GM23338 (cell line): ENCODE measurements at regions not wholly inside any gene's neighbourhood (a gene's known extent, or its start where the extent isn't known, plus 50 kb on each side); places are given as distances from the start of the nearest gene placed in this dataset.

Source experiments
- ATAC-seq: fragments of 200-7000 bp; cut with Tn5 transposase; 3 replicates; pipeline ENCODE4 v1.9.1; 2020
- DNase-seq: peaks from one replicate; pipeline ENCODE4 v3.0.0-alpha.2; 2015; ENCODE audit warnings: low spot score
- H2AFZ ChIP-seq: fragments of 200-600 bp; sonication (generic); 2 replicates; pipeline ENCODE4 v1.8.0; 2016; ENCODE audit warnings: antibody characterized with exemption, mild to moderate bottlenecking, moderate library complexity
- H3F3A ChIP-seq: fragments of 200-600 bp; sonication (generic); replicated peaks from 2 replicates; pipeline ENCODE4 v1.8.0; 2017; ENCODE audit warnings: antibody characterized with exemption, mixed run types, low read depth
- H3K27ac ChIP-seq: fragments of 200-600 bp; sonication (generic); 2 replicates; pipeline ENCODE4 v1.6.1; 2016; ENCODE audit warnings: low read depth
- H3K27me3 ChIP-seq: fragments of 200-600 bp; sonication (generic); 2 replicates; pipeline ENCODE4 v1.8.0; 2016; ENCODE audit warnings: mild to moderate bottlenecking, mixed run types, moderate library complexity; ENCODE audit not compliant: insufficient read depth
- H3K36me3 ChIP-seq: fragments of 200-600 bp; sonication (generic); 2 replicates; pipeline ENCODE4 v1.8.0; 2016; ENCODE audit warnings: mild to moderate bottlenecking; ENCODE audit not compliant: insufficient read depth
- H3K4me1 ChIP-seq: fragments of 200-600 bp; sonication (generic); 2 replicates; pipeline ENCODE4 v1.8.0; 2016; ENCODE audit warnings: mild to moderate bottlenecking, moderate library complexity; ENCODE audit not compliant: insufficient read depth
- H3K4me2 ChIP-seq: fragments of 200-600 bp; sonication (generic); 2 replicates; pipeline ENCODE4 v1.7.1; 2017; ENCODE audit warnings: mixed run types
- H3K4me3 ChIP-seq: fragments of 200-600 bp; sonication (generic); 2 replicates; pipeline ENCODE4 v1.6.1; 2016; ENCODE audit warnings: mixed run types
- H3K79me2 ChIP-seq: fragments of 200-600 bp; sonication (generic); replicated peaks from 2 replicates; pipeline ENCODE4 v1.8.0; 2017; ENCODE audit warnings: mild to moderate bottlenecking; ENCODE audit not compliant: insufficient read depth
- H3K9me2 ChIP-seq: fragments of 200-600 bp; sonication (generic); 2 replicates; pipeline ENCODE4 v1.8.0; 2017; ENCODE audit not compliant: insufficient read depth
- H4K20me1 ChIP-seq: fragments of 200-600 bp; sonication (generic); replicated peaks from 2 replicates; pipeline ENCODE4 v1.8.0; 2017; ENCODE audit warnings: mild to moderate bottlenecking; ENCODE audit not compliant: insufficient read depth
- H3K27ac Mint-ChIP-seq: 2 replicates; pipeline ENCODE4 v1.8.0; 2020; ENCODE audit warnings: inconsistent platforms, mild to moderate bottlenecking, moderate library complexity, mixed read lengths
- H3K27me3 Mint-ChIP-seq: 3 replicates; pipeline ENCODE4 v1.8.0; 2022; ENCODE audit warnings: low read depth, mild to moderate bottlenecking, moderate library complexity, mixed read lengths, inconsistent platforms; ENCODE audit not compliant: insufficient read depth, poor library complexity
- H3K36me3 Mint-ChIP-seq: 3 replicates; pipeline ENCODE4 v1.8.0; 2021; ENCODE audit warnings: low read depth, mild to moderate bottlenecking, inconsistent platforms, moderate library complexity, mixed read lengths
- H3K4me1 Mint-ChIP-seq: 3 replicates; pipeline ENCODE4 v1.8.0; 2020; ENCODE audit warnings: mild to moderate bottlenecking, inconsistent platforms, mixed read lengths
- H3K4me3 Mint-ChIP-seq: 3 replicates; pipeline ENCODE4 v1.8.0; 2021; ENCODE audit warnings: moderate library complexity, mild to moderate bottlenecking, inconsistent platforms, mixed read lengths
- H3K9me3 Mint-ChIP-seq: 3 replicates; pipeline ENCODE4 v1.8.0; 2020; ENCODE audit warnings: moderate library complexity, mild to moderate bottlenecking, inconsistent platforms, mixed read lengths
- CREB1 ChIP-seq: fragments of 250-450 bp; sonication (Bioruptor Pico); IDR thresholded peaks from 2 replicates; pipeline ENCODE4 v1.5.0; 2020; ENCODE audit warnings: low read depth, mild to moderate bottlenecking, moderate library complexity
- CTCF ChIP-seq, 2 experiments: fragments of 200-600 bp in 1 of 2; sonication (generic) in 1 of 2; conservative IDR thresholded peaks; 2 replicates each; pipeline versions ENCODE4 v1.5.1 to v1.6.1; 2016 to 2017; ENCODE audit warnings: antibody characterized with exemption in 2 of 2, low read depth in 2 of 2, mild to moderate bottlenecking in 2 of 2, moderate library complexity in 1 of 2
- ETS1 ChIP-seq: IDR thresholded peaks from 2 replicates; pipeline ENCODE4 v1.6.1; 2016; ENCODE audit warnings: antibody characterized with exemption
- EZH2 ChIP-seq: fragments of 200-600 bp; sonication (generic); IDR thresholded peaks from one replicate; pipeline ENCODE4 v1.8.0; 2017; ENCODE audit warnings: antibody characterized with exemption, mild to moderate bottlenecking, low read depth; ENCODE audit not compliant: unreplicated experiment
- EZH2phosphoT487 ChIP-seq: fragments of 200-600 bp; sonication (generic); IDR thresholded peaks from one replicate; pipeline ENCODE4 v1.8.1; 2018; ENCODE audit warnings: antibody characterized with exemption; ENCODE audit not compliant: unreplicated experiment
- JUNB ChIP-seq: IDR thresholded peaks from one replicate; pipeline ENCODE4 v1.6.1; 2016; ENCODE audit warnings: antibody characterized with exemption; ENCODE audit not compliant: unreplicated experiment
- REST ChIP-seq: IDR thresholded peaks from one replicate; pipeline ENCODE4 v1.6.1; 2018; ENCODE audit warnings: antibody characterized with exemption; ENCODE audit not compliant: unreplicated experiment
- ZNF114 ChIP-seq: fragments of 250-450 bp; sonication (Bioruptor Pico); IDR thresholded peaks from 2 replicates; pipeline ENCODE4 v1.5.0; 2020; ENCODE audit warnings: mild to moderate bottlenecking, moderate library complexity
- ZNF462 ChIP-seq: fragments of 250-450 bp; sonication (Bioruptor Pico); IDR thresholded peaks from 2 replicates; pipeline ENCODE4 v1.5.0; 2020; ENCODE audit warnings: mild to moderate bottlenecking, moderate library complexity

GRCh38 chr1:185645686-185646085 lies 88.5 kb upstream of the HMCN1 start:
- Mint-ChIP-seq H3K4me3 (no peak overlapping the region), H3K9me3 (peaks cover 59% of the 10 kb centered on the region), H3K27me3 (peaks cover 2% of the 10 kb centered on the region), H3K4me1 (peaks cover 31% of the 10 kb centered on the region), H3K27ac (peak overlapping the region; percentile 96), H3K36me3 (peaks cover 62% of the 10 kb centered on the region)
- Histone ChIP-seq H3K27ac (peak overlapping the region; percentile 94), H3K4me2 (peak overlapping the region; percentile 6; the same call in 1 of the 2 replicates), H3K4me1 (peaks cover 18% of the 10 kb centered on the region; the same call in 1 of the 2 replicates), H3K27me3 (no peaks in the 10 kb centered on the region), H4K20me1 (no peaks in the 10 kb centered on the region), H3K9me2 (no peaks in the 10 kb centered on the region; the same call in 1 of the 2 replicates), H3K4me3 (no peak overlapping the region), H3K79me2 (no peaks in the 10 kb centered on the region), H2AFZ (no peak overlapping the region), H3K36me3 (peaks cover 6% of the 10 kb centered on the region), H3F3A (no peaks in the 10 kb centered on the region)
- ATAC-seq (peak; percentile 19; the same call in 2 of the 3 replicates), DNase-seq (no peak)
- TF ChIP-seq ZNF114 (CRISPR knock-in tag), result no peak
- TF ChIP-seq REST, result no peak
- TF ChIP-seq CTCF (conservative IDR thresholded peaks at IDR 0.05; ENCODE audit: low read depth in 2 of 2), result no peak
- TF ChIP-seq EZH2, result no peak
- no peak for TF ChIP-seq CREB1
- TF ChIP-seq EZH2phosphoT487, result no peak
- TF ChIP-seq JUNB, result no peak
- no peak for TF ChIP-seq ETS1
- TF ChIP-seq ZNF462 (CRISPR knock-in tag), result no peak
